Naive thymus-derived CD4-positive, alpha-beta T cell (primary cell): ENCODE measurements at regions not wholly inside any gene's neighbourhood (a gene's known extent, or its start where the extent isn't known, plus 50 kb on each side); places are given as distances from the start of the nearest gene placed in this dataset.
A peak's percentile ranks its signal among the peaks of the same experiment; 100 is the strongest.
"Not testable (repeated sequence)": the region's sequence is repeated elsewhere in the genome, so short reads cannot be mapped to it uniquely, and the experiment has no call there.

Experiments
- ATAC-seq: fragments of 150-1000 bp; cut with Tn5 transposase; 2 replicates; pipeline ENCODE4 v1.10.0; 2021; ENCODE audit warnings: mild to moderate bottlenecking, moderate library complexity
- CTCF ChIA-PET: fragments of 350-600 bp; sonication (Branson Sonifier 250); formaldehyde crosslinking; loops from one replicate; lab custom pipeline; 2021; ENCODE audit warnings: antibody characterized with exemption; lab: Charles Lee
- POLR2A ChIA-PET: fragments of 350-600 bp; sonication (Branson Sonifier 250); formaldehyde crosslinking; loops from one replicate; lab custom pipeline; 2021; ENCODE audit warnings: antibody characterized with exemption, inconsistent platforms; lab: Charles Lee
- DNase-seq, 9 donors: peaks; one replicate each; pipeline versions ENCODE4 v3.0.0 to v3.0.0-alpha.2; 2020 to 2022; ENCODE audit warnings: mixed read lengths in 1 of 9
- H3K27ac ChIP-seq: one replicate; pipeline ENCODE4 v1.7.0; 2013; ENCODE audit warnings: mild to moderate bottlenecking, low read depth, low read length, moderate library complexity
- H3K27me3 ChIP-seq, 2 donors: one replicate each; pipeline ENCODE4 v1.7.0; 2013; ENCODE audit warnings: low read length in 2 of 2, mild to moderate bottlenecking in 2 of 2, moderate library complexity in 2 of 2; ENCODE audit not compliant: control insufficient read depth in 2 of 2, insufficient read depth in 2 of 2
- H3K36me3 ChIP-seq, 3 experiments: 1 replicate in 2 of 3; 2 replicates in 1 of 3; pipeline ENCODE4 v1.7.0; 2013; ENCODE audit warnings: low read length in 3 of 3, mild to moderate bottlenecking in 3 of 3, moderate library complexity in 1 of 3; ENCODE audit not compliant: insufficient read depth in 3 of 3, control insufficient read depth in 2 of 3
- H3K4me1 ChIP-seq, 2 donors: one replicate each; pipeline ENCODE4 v1.7.0; 2013; ENCODE audit warnings: low read length in 2 of 2, mild to moderate bottlenecking in 2 of 2, moderate library complexity in 1 of 2; ENCODE audit not compliant: control insufficient read depth in 2 of 2, insufficient read depth in 2 of 2
- H3K4me3 ChIP-seq: 2 replicates; pipeline ENCODE4 v1.7.0; 2013; ENCODE audit warnings: mild to moderate bottlenecking, low read length
- H3K9me3 ChIP-seq, 3 experiments: 1 replicate in 2 of 3; 2 replicates in 1 of 3; pipeline ENCODE4 v1.7.0; 2013; ENCODE audit warnings: low read length in 3 of 3; ENCODE audit not compliant: control insufficient read depth in 2 of 3
- H3K27ac Mint-ChIP-seq, 9 donors: one replicate each; pipeline ENCODE4 v1.8.0; 2020 to 2022; ENCODE audit warnings: mixed read lengths in 9 of 9, mild to moderate bottlenecking in 8 of 9, moderate library complexity in 5 of 9, inconsistent platforms in 2 of 9
- H3K27me3 Mint-ChIP-seq, 5 donors: one replicate each; pipeline ENCODE4 v1.8.0; 2021 to 2022; ENCODE audit warnings: mixed read lengths in 5 of 5, mild to moderate bottlenecking in 1 of 5
- H3K36me3 Mint-ChIP-seq, 5 donors: one replicate each; pipeline ENCODE4 v1.8.0; 2020 to 2022; ENCODE audit warnings: mixed read lengths in 5 of 5, mild to moderate bottlenecking in 3 of 5, inconsistent platforms in 1 of 5
- H3K4me1 Mint-ChIP-seq, 7 donors: one replicate each; pipeline ENCODE4 v1.8.0; 2020 to 2022; ENCODE audit warnings: mixed read lengths in 7 of 7, mild to moderate bottlenecking in 3 of 7, inconsistent platforms in 1 of 7
- H3K4me3 Mint-ChIP-seq, 10 donors: one replicate each; pipeline ENCODE4 v1.8.0; 2020 to 2022; ENCODE audit warnings: mild to moderate bottlenecking in 10 of 10, mixed read lengths in 10 of 10, moderate library complexity in 6 of 10, inconsistent platforms in 2 of 10
- H3K9me3 Mint-ChIP-seq, 11 donors: one replicate each; pipeline ENCODE4 v1.8.0; 2020 to 2022; ENCODE audit warnings: mixed read lengths in 11 of 11, mild to moderate bottlenecking in 4 of 11, inconsistent platforms in 1 of 11, moderate library complexity in 1 of 11
- intact Hi-C, 2 donors: fragments of 100-400 bp; cut with micrococcal nuclease; formaldehyde crosslinking; loops; one replicate each; pipeline ENCODE4 v1.15.1; 2023

DNA sequence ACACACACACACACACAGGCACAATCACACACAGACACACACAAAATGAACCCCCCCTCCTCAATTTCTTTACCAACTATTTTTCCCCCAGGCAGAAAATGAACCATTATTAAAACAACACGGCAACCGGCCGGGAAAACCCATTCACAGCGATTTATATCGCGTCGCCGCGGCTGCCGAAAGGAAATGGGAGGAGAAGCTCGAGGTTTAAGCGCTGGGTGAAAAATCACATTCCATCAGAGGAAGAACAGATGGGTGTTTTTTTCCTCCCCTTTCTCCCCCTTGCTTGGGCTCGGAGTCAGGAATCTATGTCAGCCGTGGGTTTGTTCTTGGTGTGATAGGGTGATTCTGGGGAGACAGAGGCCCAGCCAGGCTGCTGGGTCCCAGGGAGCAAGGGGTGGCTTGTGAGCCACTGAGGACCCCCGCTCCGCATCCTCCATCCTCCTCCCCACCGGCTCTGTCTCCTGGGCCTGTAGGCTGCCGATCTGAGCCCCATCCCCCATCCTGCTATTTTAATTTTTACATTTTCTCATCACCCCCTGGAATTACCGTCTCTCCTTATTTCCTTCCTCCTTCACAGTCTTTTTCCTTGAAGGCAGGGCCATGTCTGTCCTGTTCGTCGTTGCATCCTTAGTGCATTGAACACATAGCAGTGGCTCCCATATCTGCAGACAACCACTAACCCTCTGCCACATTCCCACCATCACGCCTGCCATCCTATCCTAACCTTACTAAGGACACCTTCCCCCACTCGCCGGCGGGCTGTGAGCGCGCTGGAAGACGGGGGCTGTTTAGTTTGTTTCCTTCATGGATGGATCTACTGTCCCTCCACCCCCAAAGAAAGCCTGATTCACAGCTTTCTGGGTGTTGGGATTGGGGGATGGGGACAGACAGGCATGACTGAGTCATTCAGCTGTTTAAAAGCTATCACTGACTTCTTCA lies 137.7 kb downstream of the CRLF3 start:
- H3K4me3 ChIP-seq, H3K4me1 ChIP-seq, ATAC-seq, intact Hi-C loops, H3K9me3 Mint-ChIP-seq, H3K9me3 ChIP-seq, H3K36me3 Mint-ChIP-seq, POLR2A ChIA-PET, H3K4me1 Mint-ChIP-seq, H3K27ac ChIP-seq, H3K36me3 ChIP-seq, H3K27me3 ChIP-seq, DNase-seq, CTCF ChIA-PET: not testable (repeated sequence)
- Mint-ChIP-seq H3K27me3 (peaks cover 11 to 29% (median 15%) of the 10 kb centered on the region in 5 donors), H3K27ac (peak overlapping the region in 3 of 9 donors; percentile 19 to 42 (median 32)), H3K4me3 (peak overlapping the region in 4 of 10 donors; percentile 24 to 69 (median 25))

DNA sequence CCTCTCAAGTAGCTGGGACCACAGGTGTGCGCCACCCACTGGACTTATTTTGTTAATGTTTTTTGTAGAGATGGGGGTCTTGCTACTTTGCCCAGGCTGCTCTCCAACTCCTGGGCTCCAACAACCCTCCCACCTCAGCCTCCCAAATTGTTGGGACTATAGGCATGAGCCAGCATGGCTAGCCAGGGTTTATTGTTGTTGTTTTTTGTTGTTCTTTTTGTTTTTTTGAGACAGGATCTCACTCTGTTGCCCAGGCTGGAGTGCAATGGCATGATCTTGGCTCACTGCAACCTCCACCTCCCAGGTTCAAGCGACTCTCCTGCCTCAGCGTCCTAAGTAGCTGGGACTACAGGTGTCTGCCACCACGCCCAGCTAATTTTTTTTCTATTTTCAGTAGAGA lies 142.2 kb downstream of the CRLF3 start:
- H3K4me3 Mint-ChIP-seq, H3K36me3 Mint-ChIP-seq, intact Hi-C loops, H3K27ac ChIP-seq, ATAC-seq, H3K4me1 Mint-ChIP-seq, H3K9me3 ChIP-seq, H3K4me1 ChIP-seq, H3K4me3 ChIP-seq, DNase-seq, H3K27ac Mint-ChIP-seq, CTCF ChIA-PET, H3K36me3 ChIP-seq, H3K27me3 ChIP-seq: not testable (repeated sequence)
- H3K9me3 Mint-ChIP-seq = peaks cover 0 to 13% (median 9%) of the 10 kb centered on the region in 11 donors
- POLR2A ChIA-PET = interaction anchor here (0.7 kb wide), 1 partner anchor 132 kb away, joined by 3 read pairs; no protein-coding TSS in a partner anchor
- H3K27me3 Mint-ChIP-seq = peaks cover 11 to 19% (median 14%) of the 10 kb centered on the region in 5 donors

DNA sequence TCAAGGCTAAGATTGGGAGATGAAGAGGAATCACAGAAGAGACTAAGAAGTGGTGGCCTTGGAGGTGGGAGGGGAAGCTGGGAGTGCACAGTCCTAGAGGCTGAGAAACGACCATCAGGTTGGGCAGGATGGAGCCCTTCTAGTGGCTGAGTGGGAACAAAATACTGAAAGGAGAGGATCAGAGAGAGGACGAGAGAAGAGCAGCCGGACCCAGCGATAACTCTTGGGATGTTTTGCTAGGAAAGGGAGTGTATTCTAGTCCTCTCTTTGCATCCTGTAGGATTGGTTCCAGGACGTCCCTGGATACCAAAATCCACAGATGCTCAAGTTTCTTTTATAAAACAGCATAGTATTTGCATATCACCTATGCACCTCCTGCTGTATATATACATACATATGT lies 143.8 kb downstream of the CRLF3 start:
- ATAC-seq, H3K36me3 Mint-ChIP-seq, DNase-seq, H3K27me3 ChIP-seq, H3K4me3 ChIP-seq, H3K27ac ChIP-seq, H3K4me1 Mint-ChIP-seq, H3K27me3 Mint-ChIP-seq, H3K4me1 ChIP-seq, intact Hi-C loops, H3K4me3 Mint-ChIP-seq, H3K36me3 ChIP-seq, H3K9me3 ChIP-seq: not testable (repeated sequence)
- Mint-ChIP-seq H3K27ac (peak overlapping the region in 2 of 9 donors; percentile 28 to 70), H3K9me3 (peaks cover 0 to 23% (median 12%) of the 10 kb centered on the region in 11 donors)
- CTCF ChIA-PET = interaction anchor here (0.7 kb wide), 1 partner anchor 860 kb away, joined by 3 read pairs; no protein-coding TSS in a partner anchor
- POLR2A ChIA-PET = interaction anchor here (0.7 kb wide), 1 partner anchor 204 kb away, joined by 4 read pairs; no protein-coding TSS in a partner anchor

DNA sequence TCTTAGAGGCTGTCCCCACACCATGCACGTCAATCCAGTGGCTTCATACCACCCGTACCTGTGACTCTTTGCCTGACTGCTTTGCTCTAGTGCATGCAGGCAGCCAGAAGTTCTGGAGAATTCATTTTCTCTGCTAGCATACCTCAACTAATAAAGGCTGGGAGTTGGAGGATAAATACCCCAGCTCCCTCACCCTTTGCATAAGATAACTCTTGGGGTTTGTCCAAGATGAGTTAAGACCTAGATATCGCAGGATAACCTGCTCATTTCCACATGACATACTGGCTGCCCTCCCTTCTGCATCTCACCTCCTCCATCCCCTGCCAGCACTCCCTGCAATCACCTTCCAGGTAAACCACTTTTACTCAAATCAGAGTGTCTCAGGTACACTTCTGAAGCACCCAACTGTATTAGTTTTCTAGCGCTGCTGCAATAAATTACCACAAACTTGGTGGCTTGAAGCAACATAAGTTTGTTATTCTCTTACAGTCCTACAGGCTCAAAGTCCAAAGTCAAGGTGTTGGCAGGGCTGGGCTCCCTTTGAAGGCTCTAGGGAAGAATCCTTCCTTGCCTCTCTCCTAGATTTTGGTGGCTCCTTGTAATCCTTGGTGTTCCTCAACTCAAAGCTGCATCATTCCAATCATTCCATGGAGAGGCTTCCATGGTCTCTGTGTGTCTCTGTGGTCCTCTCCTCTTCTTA lies 146.8 kb downstream of the CRLF3 start:
- no peaks in the 10 kb centered on the region for H3K27me3 ChIP-seq
- Mint-ChIP-seq H3K9me3 (peaks cover 0 to 19% (median 7%) of the 10 kb centered on the region in 11 donors), H3K27me3 (peaks cover 0 to 3% (median 0%) of the 10 kb centered on the region in 5 donors), H3K27ac (no peak overlapping the region), H3K4me3 (no peak overlapping the region), H3K36me3 (peaks cover 0 to 4% (median 1%) of the 10 kb centered on the region in 5 donors), H3K4me1 (peaks cover 0 to 2% (median 0%) of the 10 kb centered on the region in 7 donors)
- ATAC-seq (no peak), DNase-seq (no peak)
- POLR2A ChIA-PET = no interaction called here
- H3K36me3 ChIP-seq = no peaks in the 10 kb centered on the region
- no peaks in the 10 kb centered on the region for H3K4me1 ChIP-seq
- H3K9me3 ChIP-seq = no peaks in the 10 kb centered on the region
- intact Hi-C loops = no loop called here
- no peak overlapping the region for H3K27ac ChIP-seq
- CTCF ChIA-PET = no interaction called here
- H3K4me3 ChIP-seq = no peak overlapping the region

DNA sequence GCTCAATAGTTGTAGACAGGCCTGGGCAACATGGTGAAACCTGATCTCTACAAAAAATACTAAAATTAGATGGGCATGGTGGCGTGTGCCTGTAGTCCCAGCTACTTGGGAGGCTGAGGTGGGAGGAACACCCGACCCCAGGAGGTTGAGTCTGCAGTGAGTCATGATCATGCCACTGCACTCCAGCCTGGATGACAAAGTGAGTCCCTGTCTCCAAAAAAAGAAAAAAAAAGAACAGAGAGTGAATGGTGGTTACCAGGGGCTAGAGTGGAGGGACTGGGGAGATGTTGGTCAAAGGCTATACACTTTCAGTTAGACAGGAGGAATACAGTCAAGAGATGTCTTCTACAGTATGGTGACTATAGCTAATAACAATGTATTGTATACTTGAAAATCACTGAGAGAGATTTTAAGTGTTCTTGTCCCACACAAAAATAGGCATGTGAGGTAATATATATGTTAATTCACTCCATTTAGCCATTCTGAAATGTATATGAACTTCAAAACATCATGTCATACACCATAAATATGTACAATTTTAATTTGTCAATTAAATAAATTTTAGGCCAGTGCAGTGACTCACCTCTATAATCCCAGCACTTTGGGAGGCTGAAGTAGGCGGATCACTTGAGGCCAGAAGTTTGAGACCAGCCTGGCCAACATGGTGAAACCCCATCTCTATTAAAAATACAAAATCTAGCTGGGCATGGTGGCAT lies 148.6 kb downstream of the CRLF3 start:
- H3K9me3 Mint-ChIP-seq = peaks cover 0 to 19% (median 7%) of the 10 kb centered on the region in 11 donors
- POLR2A ChIA-PET, H3K4me3 Mint-ChIP-seq, H3K4me1 Mint-ChIP-seq, H3K9me3 ChIP-seq, CTCF ChIA-PET, H3K27me3 Mint-ChIP-seq, intact Hi-C loops, H3K27me3 ChIP-seq, H3K4me1 ChIP-seq, H3K36me3 ChIP-seq, ATAC-seq, DNase-seq, H3K4me3 ChIP-seq, H3K27ac ChIP-seq, H3K27ac Mint-ChIP-seq, H3K36me3 Mint-ChIP-seq: not testable (repeated sequence)

DNA sequence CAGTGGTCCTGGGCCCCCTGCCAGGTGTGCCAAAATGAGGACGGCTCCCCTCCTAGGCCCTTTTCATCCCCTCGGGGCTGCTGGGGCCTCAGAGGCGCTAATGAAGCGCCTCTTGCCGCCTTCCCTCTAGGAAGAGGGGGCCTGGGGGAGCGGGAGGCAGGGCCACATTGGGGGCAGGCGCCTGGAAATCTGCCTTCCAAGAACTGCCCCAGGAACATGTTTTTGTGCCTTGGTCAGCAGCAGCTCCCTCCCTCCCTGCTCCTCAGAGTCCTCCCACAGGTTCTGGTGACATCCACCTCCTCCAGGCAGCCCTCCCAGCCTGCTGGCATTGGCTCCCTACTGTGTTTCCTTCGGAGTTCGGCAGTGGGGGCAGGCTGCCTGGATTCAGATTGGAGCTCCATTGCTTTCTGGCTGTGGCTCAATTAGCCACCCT lies 155.3 kb downstream of the CRLF3 start:
- H3K36me3 Mint-ChIP-seq, H3K27me3 ChIP-seq, CTCF ChIA-PET, H3K27me3 Mint-ChIP-seq, H3K4me1 Mint-ChIP-seq, ATAC-seq, H3K4me3 ChIP-seq, H3K27ac ChIP-seq, POLR2A ChIA-PET, intact Hi-C loops, H3K36me3 ChIP-seq, DNase-seq, H3K9me3 Mint-ChIP-seq, H3K9me3 ChIP-seq, H3K4me1 ChIP-seq: not testable (repeated sequence)
- H3K4me3 Mint-ChIP-seq = peak overlapping the region in 6 of 10 donors; percentile 21 to 71 (median 41)
- H3K27ac Mint-ChIP-seq = peak overlapping the region in 1 of 9 donors; percentile 47
